GM20000 (cell line): ENCODE measurements at regions not wholly inside any gene's neighbourhood (a gene's known extent, or its start where the extent isn't known, plus 50 kb on each side); places are given as distances from the start of the nearest gene placed in this dataset.

ENCODE experiments used
- DNase-seq: peaks from one replicate; pipeline ENCODE4 v3.0.0; 2012; ENCODE audit warnings: low spot score
- CTCF ChIP-seq: IDR thresholded peaks from 2 replicates; pipeline ENCODE4 v1.5.1; 2012; ENCODE audit warnings: mild to moderate bottlenecking, control low read depth; ENCODE audit errors: extremely low read depth, missing control alignments

DNA sequence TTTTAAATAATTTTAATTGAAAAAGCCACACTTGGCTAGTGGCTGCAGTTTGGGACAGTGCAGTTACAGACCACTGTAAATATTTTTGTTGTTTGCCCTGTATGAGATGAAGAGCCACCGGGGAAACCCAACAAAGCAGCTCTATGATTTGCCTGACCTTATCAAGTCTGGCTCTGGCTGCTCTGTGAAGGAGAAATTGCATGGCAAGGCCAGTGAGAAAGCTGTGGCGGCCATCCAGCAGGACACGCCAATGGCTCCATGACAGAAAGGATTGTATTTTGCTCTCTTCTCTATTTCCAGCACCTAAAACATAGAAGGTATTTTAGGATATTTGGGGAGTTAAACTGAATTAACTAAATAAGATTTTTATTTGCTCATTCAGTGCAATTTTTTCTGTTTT lies 330.0 kb upstream of the DYNLRB2 start:
- TF ChIP-seq CTCF = no peak

GRCh38 chr16:80208743-80209142 lies 332.1 kb upstream of the DYNLRB2 start:
- DNase-seq = no peak
- TF ChIP-seq CTCF = no peak

More for the DNA sequence above, 330.0 kb upstream of the DYNLRB2 start:
- DNase-seq = no peak

DNA sequence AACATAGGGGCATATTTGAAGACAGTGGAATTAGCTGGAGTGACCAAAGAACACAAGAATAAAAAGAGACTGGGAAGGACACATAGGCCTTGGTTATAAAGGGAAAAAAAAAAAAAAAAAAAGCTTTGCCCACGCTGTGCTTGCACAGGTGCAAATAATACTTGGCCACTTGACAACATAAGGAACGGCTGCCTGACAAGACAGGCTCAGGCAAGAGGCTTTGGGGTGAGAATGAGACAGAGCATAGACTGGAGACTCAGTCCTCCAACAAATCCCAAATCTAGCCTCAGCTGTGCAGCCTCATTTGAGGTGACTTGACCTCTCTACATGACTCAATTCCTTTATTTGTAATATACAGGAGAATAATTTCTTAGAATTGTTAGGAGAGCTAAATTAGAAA lies 332.8 kb upstream of the DYNLRB2 start:
- DNase-seq = no peak
- TF ChIP-seq CTCF = no peak

- TF ChIP-seq CTCF = no peak
- no peak for DNase-seq
These were observed 337.0 kb upstream of the DYNLRB2 start for GRCh38 chr16:80203821-80204220.

DNA sequence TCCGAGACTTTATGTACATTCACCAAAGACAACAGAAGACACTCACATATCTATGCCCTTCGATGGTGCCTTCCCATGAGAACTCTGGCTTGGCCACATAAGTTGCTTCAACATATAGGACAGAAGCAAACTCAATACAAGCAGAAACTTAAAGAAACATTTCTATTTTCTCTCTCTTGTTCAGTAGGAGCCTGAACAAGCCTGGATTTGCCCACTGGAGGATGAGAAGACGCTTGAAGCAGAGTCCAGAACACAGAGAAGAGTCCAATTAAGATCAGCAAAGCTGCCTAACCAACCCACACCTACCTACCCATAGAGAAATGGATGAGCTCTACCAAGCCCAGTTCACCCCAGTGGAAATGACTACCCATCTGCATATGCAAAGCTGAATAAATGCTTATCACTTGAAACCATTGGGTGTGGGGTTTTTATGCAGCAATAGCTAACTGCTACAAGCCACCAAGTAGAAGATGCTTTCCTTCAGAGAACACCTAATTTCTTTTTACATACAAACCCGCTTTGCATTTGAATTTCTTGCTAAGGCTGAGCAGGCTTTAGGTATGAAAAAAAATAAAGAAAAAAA lies 337.9 kb upstream of the DYNLRB2 start:
- TF ChIP-seq CTCF = no peak

GRCh38 chr16:80200079-80200478 lies 340.7 kb upstream of the DYNLRB2 start:
- no peak for DNase-seq
- TF ChIP-seq CTCF = no peak

More for the DNA sequence above, 337.9 kb upstream of the DYNLRB2 start:
- DNase-seq = no peak

- TF ChIP-seq CTCF = no peak
- DNase-seq = no peak
These were observed 341.2 kb upstream of the DYNLRB2 start for GRCh38 chr16:80199614-80200013.
